C4-2B (cell line): ENCODE measurements at regions not wholly inside any gene's neighbourhood (a gene's known extent, or its start where the extent isn't known, plus 50 kb on each side); places are given as distances from the start of the nearest gene placed in this dataset.

Experiments used
- ZFX ChIP-seq: fragments of 450-650 bp; IDR thresholded peaks from 2 replicates; pipeline ENCODE4 v1.6.1; 2017
- TF ChIP-seq, protein P1 (sequence below): fragments of 450-650 bp; conservative IDR thresholded peaks from 2 replicates; pipeline ENCODE4 v1.5.1; 2017; ENCODE audit warnings: mild to moderate bottlenecking

DNA sequence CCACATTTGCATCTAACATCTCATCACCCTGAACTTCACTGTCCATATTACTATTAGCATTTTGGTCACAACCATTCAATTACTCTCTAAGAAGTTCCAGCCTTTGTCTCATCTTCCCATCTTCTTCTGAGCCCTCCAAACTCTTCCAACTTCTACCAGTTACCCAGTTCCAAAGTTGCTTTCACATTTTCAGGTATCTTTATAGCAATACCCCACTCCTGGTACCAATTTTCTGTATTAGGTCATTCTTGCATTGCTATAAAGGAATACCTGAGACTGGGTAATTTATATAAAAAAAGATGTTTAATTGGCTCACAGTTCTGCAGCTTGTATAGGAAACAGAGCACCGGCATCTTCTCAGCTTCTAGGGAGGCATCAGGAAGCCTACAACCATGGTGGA, 64.7 kb upstream of the ARHGAP42 start:
- TF ChIP-seq, protein P1, sequence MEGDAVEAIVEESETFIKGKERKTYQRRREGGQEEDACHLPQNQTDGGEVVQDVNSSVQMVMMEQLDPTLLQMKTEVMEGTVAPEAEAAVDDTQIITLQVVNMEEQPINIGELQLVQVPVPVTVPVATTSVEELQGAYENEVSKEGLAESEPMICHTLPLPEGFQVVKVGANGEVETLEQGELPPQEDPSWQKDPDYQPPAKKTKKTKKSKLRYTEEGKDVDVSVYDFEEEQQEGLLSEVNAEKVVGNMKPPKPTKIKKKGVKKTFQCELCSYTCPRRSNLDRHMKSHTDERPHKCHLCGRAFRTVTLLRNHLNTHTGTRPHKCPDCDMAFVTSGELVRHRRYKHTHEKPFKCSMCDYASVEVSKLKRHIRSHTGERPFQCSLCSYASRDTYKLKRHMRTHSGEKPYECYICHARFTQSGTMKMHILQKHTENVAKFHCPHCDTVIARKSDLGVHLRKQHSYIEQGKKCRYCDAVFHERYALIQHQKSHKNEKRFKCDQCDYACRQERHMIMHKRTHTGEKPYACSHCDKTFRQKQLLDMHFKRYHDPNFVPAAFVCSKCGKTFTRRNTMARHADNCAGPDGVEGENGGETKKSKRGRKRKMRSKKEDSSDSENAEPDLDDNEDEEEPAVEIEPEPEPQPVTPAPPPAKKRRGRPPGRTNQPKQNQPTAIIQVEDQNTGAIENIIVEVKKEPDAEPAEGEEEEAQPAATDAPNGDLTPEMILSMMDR, result no peak
- no peak for TF ChIP-seq ZFX
